ENCODE measurements at regions not wholly inside any gene's neighbourhood (a gene's known extent, or its start where the extent isn't known, plus 50 kb on each side); places are given as distances from the start of the nearest gene placed in this dataset.

- H3K4me2 ChIP-seq (ENCODE audit: low read length) = no peak overlapping the region
- H3K27ac ChIP-seq (ENCODE audit: low read depth, low read length) = no peak overlapping the region
- no peak for TF ChIP-seq FOSL1 (IDR thresholded peaks at IDR 0.05; ENCODE audit: low read depth)
- TF ChIP-seq POLR2AphosphoS5 (IDR thresholded peaks at IDR 0.05; ENCODE audit: low read depth, low read length) = no peak
- TF ChIP-seq ZNF274 (IDR thresholded peaks at IDR 0.05; ENCODE audit: low read depth, low read length) = no peak
- TF ChIP-seq TCF7L2 (IDR thresholded peaks at IDR 0.05; ENCODE audit: borderline replicate concordance, extremely low read depth, insufficient read depth, insufficient read length) = no peak
- no peak for TF ChIP-seq ZFX (IDR thresholded peaks at IDR 0.05)
- no peaks in the 10 kb centered on the region for H3K4me1 ChIP-seq (ENCODE audit: control insufficient read depth in 1 of 2, insufficient read depth in 2 of 2, low read length in 2 of 2)
- no peaks in the 10 kb centered on the region for H3K27me3 ChIP-seq (ENCODE audit: insufficient read depth, low read length)
- BruUV-seq (replicated peaks) = no TSS peak
- POLR2A ChIA-PET = no interaction called here
- no peaks in the 10 kb centered on the region for H3K9me3 ChIP-seq (ENCODE audit: control insufficient read depth in 1 of 2, insufficient read depth in 1 of 2, low read depth in 1 of 2, low read length in 2 of 2)
- no peaks in the 10 kb centered on the region for H3K36me3 ChIP-seq (ENCODE audit: control insufficient read depth in 1 of 2, insufficient read depth in 2 of 2, low read length in 2 of 2)
- H4K20me1 ChIP-seq (ENCODE audit: insufficient read depth) = no peaks in the 10 kb centered on the region
- CTCF ChIA-PET = no interaction called here
- RAD21 ChIA-PET (ENCODE audit: low non-redundant PET in 1 of 2, low total read pairs in 2 of 2, uncharacterized antibody in 2 of 2, unreplicated experiment in 2 of 2) = no interaction called here
- no peak overlapping the region for H3K9ac ChIP-seq (ENCODE audit: low read length)
- ATAC-seq (no peak), DNase-seq (ENCODE audit: low read depth, low spot score) (no peak)
- H3K79me2 ChIP-seq (ENCODE audit: insufficient read depth, low read length) = no peaks in the 10 kb centered on the region
- H3K9me2 ChIP-seq (ENCODE audit: insufficient read depth) = no peaks in the 10 kb centered on the region
- intact Hi-C loops (cut with micrococcal nuclease) = no loop called here
- no peak overlapping the region for H3K4me3 ChIP-seq (replicated peaks in 1 of 2; ENCODE audit: low read depth in 1 of 2, low read length in 2 of 2)
- H2AFZ ChIP-seq (ENCODE audit: low read depth, low read length, poor library complexity, severe bottlenecking) = no peak overlapping the region
Measured at GRCh38 chr6:148074738-148075137, 267.9 kb upstream of the SASH1 start.

GRCh38 chr6:148075352-148075751, 267.3 kb upstream of the SASH1 start:
- Histone ChIP-seq H3K9me2 (ENCODE audit: insufficient read depth) (no peaks in the 10 kb centered on the region), H3K27me3 (ENCODE audit: insufficient read depth, low read length) (no peaks in the 10 kb centered on the region), H3K9ac (ENCODE audit: low read length) (no peak overlapping the region), H3K79me2 (ENCODE audit: insufficient read depth, low read length) (no peaks in the 10 kb centered on the region), H3K4me2 (ENCODE audit: low read length) (no peak overlapping the region), H4K20me1 (ENCODE audit: insufficient read depth) (no peaks in the 10 kb centered on the region), H3K36me3 (ENCODE audit: control insufficient read depth in 1 of 2, insufficient read depth in 2 of 2, low read length in 2 of 2) (no peaks in the 10 kb centered on the region), H3K4me1 (ENCODE audit: control insufficient read depth in 1 of 2, insufficient read depth in 2 of 2, low read length in 2 of 2) (no peaks in the 10 kb centered on the region), H2AFZ (ENCODE audit: low read depth, low read length, poor library complexity, severe bottlenecking) (no peak overlapping the region), H3K27ac (ENCODE audit: low read depth, low read length) (no peak overlapping the region), H3K9me3 (ENCODE audit: control insufficient read depth in 1 of 2, insufficient read depth in 1 of 2, low read depth in 1 of 2, low read length in 2 of 2) (no peaks in the 10 kb centered on the region), H3K4me3 (replicated peaks in 1 of 2; ENCODE audit: low read depth in 1 of 2, low read length in 2 of 2) (no peak overlapping the region)
- ChIA-PET CTCF (no interaction called here), POLR2A (no interaction called here), RAD21 (ENCODE audit: low non-redundant PET in 1 of 2, low total read pairs in 2 of 2, uncharacterized antibody in 2 of 2, unreplicated experiment in 2 of 2) (no interaction called here)
- no peak for ATAC-seq
- intact Hi-C loops (cut with micrococcal nuclease) = no loop called here
- DNase-seq (ENCODE audit: low read depth, low spot score) = no peak
- no peak for TF ChIP-seq ZBTB33 (IDR thresholded peaks at IDR 0.05; ENCODE audit: extremely low read depth, insufficient replicate concordance, low read length)
- TF ChIP-seq SP1 (IDR thresholded peaks at IDR 0.05; ENCODE audit: low read depth) = no peak
- TF ChIP-seq REST (IDR thresholded peaks at IDR 0.05; ENCODE audit: low read depth) = no peak
- no peak for TF ChIP-seq FOSL1 (IDR thresholded peaks at IDR 0.05; ENCODE audit: low read depth)
- no peak for TF ChIP-seq SRF (IDR thresholded peaks at IDR 0.05; ENCODE audit: low read depth)
- TF ChIP-seq EZH2 (IDR thresholded peaks at IDR 0.05) = no peak
- TF ChIP-seq POLR2AphosphoS5 (IDR thresholded peaks at IDR 0.05; ENCODE audit: low read depth, low read length) = no peak
- TF ChIP-seq POLR2A (IDR thresholded peaks at IDR 0.05; ENCODE audit: borderline replicate concordance, extremely low read depth, insufficient read depth, insufficient read length) = no peak
- TF ChIP-seq MAX (IDR thresholded peaks at IDR 0.05) = no peak
- TF ChIP-seq SIN3A (IDR thresholded peaks at IDR 0.05; ENCODE audit: low read depth) = no peak
- TF ChIP-seq RAD21 (IDR thresholded peaks at IDR 0.05; ENCODE audit: low read depth) = no peak
- TF ChIP-seq ZFX (IDR thresholded peaks at IDR 0.05) = no peak
- no peak for TF ChIP-seq ELF1 (IDR thresholded peaks at IDR 0.05; ENCODE audit: borderline replicate concordance, low read depth)
- no peak for TF ChIP-seq ATF3 (IDR thresholded peaks at IDR 0.05)
- no TSS peak for BruUV-seq (replicated peaks)
